C4-2B (cell line): ENCODE measurements at regions not wholly inside any gene's neighbourhood (a gene's known extent, or its start where the extent isn't known, plus 50 kb on each side); places are given as distances from the start of the nearest gene placed in this dataset.
"Not testable (repeated sequence)": the region's sequence is repeated elsewhere in the genome, so short reads cannot be mapped to it uniquely, and the experiment has no call there.

Experiments
- H3K27ac ChIP-seq: fragments of 450-650 bp; 2 replicates; pipeline ENCODE4 v1.5.1; 2017
- CTCF ChIP-seq: fragments of 450-650 bp; conservative IDR thresholded peaks from 2 replicates; pipeline ENCODE4 v1.5.1; 2017; ENCODE audit warnings: mild to moderate bottlenecking
- ZFX ChIP-seq: fragments of 450-650 bp; IDR thresholded peaks from 2 replicates; pipeline ENCODE4 v1.6.1; 2017

GRCh38 chr15:70378126-70379031 lies 280.7 kb upstream of the TLE3 start:
- TF ChIP-seq CTCF: no peak
- no peak overlapping the region for H3K27ac ChIP-seq

GRCh38 chr15:70376929-70377691 lies 279.4 kb upstream of the TLE3 start:
- TF ChIP-seq CTCF (no peak), ZFX (no peak)
- no peak overlapping the region for H3K27ac ChIP-seq

- TF ChIP-seq CTCF: no peak
- no peak for TF ChIP-seq ZFX
- H3K27ac ChIP-seq: no peak overlapping the region
Observed at GRCh38 chr15:70376031-70376928, 278.6 kb upstream of the TLE3 start.

GRCh38 chr15:70375586-70375985 lies 277.9 kb upstream of the TLE3 start:
- TF ChIP-seq CTCF (no peak), ZFX (no peak)
- no peak overlapping the region for H3K27ac ChIP-seq

- H3K27ac ChIP-seq: no peak overlapping the region
- TF ChIP-seq CTCF: no peak
- TF ChIP-seq ZFX: no peak
Observed at GRCh38 chr15:70375006-70375431, 277.3 kb upstream of the TLE3 start.

- no peak for TF ChIP-seq ZFX
- TF ChIP-seq CTCF: no peak
- H3K27ac ChIP-seq: no peak overlapping the region
Observed at GRCh38 chr15:70374096-70374495, 276.4 kb upstream of the TLE3 start.

- H3K27ac ChIP-seq: not testable (repeated sequence)
Observed at GRCh38 chr15:70373439-70373838, 275.7 kb upstream of the TLE3 start.

GRCh38 chr15:70367913-70368705 lies 270.4 kb upstream of the TLE3 start:
- H3K27ac ChIP-seq: peak overlapping the region; percentile 70

GRCh38 chr15:70364023-70364422 lies 266.3 kb upstream of the TLE3 start:
- not testable (repeated sequence) for H3K27ac ChIP-seq
